KMS-11 (cell line): ENCODE measurements at regions not wholly inside any gene's neighbourhood (a gene's known extent, or its start where the extent isn't known, plus 50 kb on each side); places are given as distances from the start of the nearest gene placed in this dataset.

ENCODE experiments used
- H2AFZ ChIP-seq: fragments of 200-600 bp; sonication (generic); 2 replicates; pipeline ENCODE4 v1.6.1; 2016; ENCODE audit warnings: antibody characterized with exemption, mixed run types, low read depth
- H3K27ac ChIP-seq: fragments of 200-600 bp; sonication (generic); 2 replicates; pipeline ENCODE4 v1.6.1; 2016; ENCODE audit warnings: mild to moderate bottlenecking, mixed run types
- H3K27me3 ChIP-seq: fragments of 200-600 bp; sonication (generic); 2 replicates; pipeline ENCODE4 v1.6.1; 2017; ENCODE audit warnings: mild to moderate bottlenecking, low read depth, mixed run types, moderate library complexity; ENCODE audit not compliant: insufficient read depth
- H3K36me3 ChIP-seq: fragments of 200-600 bp; sonication (generic); 2 replicates; pipeline ENCODE4 v1.6.1; 2017; ENCODE audit warnings: mild to moderate bottlenecking, mixed run types; ENCODE audit not compliant: insufficient read depth
- H3K4me1 ChIP-seq: fragments of 200-600 bp; sonication (generic); 2 replicates; pipeline ENCODE4 v1.6.1; 2016; ENCODE audit warnings: mild to moderate bottlenecking, low read depth, mixed run types; ENCODE audit not compliant: poor library complexity, severe bottlenecking
- H3K4me2 ChIP-seq: fragments of 200-600 bp; sonication (generic); 2 replicates; pipeline ENCODE4 v1.7.0; 2016; ENCODE audit warnings: mild to moderate bottlenecking, mixed run types
- H3K4me3 ChIP-seq: fragments of 200-600 bp; sonication (generic); IDR thresholded peaks from 2 replicates; pipeline ENCODE4 v1.6.1; 2017; ENCODE audit warnings: low read depth, low read length, mixed read lengths; ENCODE audit not compliant: insufficient read depth
- H3K79me2 ChIP-seq: fragments of 200-600 bp; sonication (generic); 2 replicates; pipeline ENCODE4 v1.6.1; 2016; ENCODE audit warnings: low read depth, mixed run types; ENCODE audit not compliant: insufficient read depth
- H3K9ac ChIP-seq: fragments of 200-600 bp; sonication (generic); 2 replicates; pipeline ENCODE4 v1.6.1; 2016; ENCODE audit warnings: mild to moderate bottlenecking, mixed run types
- H4K20me1 ChIP-seq: fragments of 200-600 bp; sonication (generic); 2 replicates; pipeline ENCODE4 v1.6.1; 2016; ENCODE audit warnings: mild to moderate bottlenecking, mixed run types; ENCODE audit not compliant: insufficient read depth
- TF ChIP-seq, protein P1 (sequence below): fragments of 200-600 bp; sonication (generic); conservative IDR thresholded peaks from 2 replicates; pipeline ENCODE4 v1.6.1; 2017; ENCODE audit warnings: low read depth, mild to moderate bottlenecking, antibody characterized with exemption, low read length, moderate library complexity, mixed read lengths

DNA sequence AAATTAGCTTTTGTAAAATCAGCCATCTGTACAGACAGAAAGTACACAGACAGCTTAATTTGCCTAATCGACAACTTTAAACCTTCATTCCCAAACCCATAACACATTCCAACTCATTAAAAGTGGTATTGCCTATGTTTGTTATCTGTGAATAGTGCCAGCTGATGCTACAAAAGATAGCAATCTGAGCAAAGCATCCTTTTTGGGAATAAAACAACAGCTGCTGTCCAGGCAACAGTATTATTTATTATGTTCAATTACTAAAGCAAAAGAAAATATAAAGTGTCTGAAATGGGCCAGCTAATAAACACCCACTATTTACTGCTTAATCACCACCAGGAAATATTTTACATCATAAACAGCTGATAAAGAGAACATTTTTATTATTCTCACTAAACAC, 134.8 kb upstream of the ABI3BP start:
- no peak overlapping the region for H3K4me3 ChIP-seq
- no peak overlapping the region for H3K27ac ChIP-seq
- peaks cover 6% of the 10 kb centered on the region for H3K4me1 ChIP-seq
- TF ChIP-seq, protein P1, sequence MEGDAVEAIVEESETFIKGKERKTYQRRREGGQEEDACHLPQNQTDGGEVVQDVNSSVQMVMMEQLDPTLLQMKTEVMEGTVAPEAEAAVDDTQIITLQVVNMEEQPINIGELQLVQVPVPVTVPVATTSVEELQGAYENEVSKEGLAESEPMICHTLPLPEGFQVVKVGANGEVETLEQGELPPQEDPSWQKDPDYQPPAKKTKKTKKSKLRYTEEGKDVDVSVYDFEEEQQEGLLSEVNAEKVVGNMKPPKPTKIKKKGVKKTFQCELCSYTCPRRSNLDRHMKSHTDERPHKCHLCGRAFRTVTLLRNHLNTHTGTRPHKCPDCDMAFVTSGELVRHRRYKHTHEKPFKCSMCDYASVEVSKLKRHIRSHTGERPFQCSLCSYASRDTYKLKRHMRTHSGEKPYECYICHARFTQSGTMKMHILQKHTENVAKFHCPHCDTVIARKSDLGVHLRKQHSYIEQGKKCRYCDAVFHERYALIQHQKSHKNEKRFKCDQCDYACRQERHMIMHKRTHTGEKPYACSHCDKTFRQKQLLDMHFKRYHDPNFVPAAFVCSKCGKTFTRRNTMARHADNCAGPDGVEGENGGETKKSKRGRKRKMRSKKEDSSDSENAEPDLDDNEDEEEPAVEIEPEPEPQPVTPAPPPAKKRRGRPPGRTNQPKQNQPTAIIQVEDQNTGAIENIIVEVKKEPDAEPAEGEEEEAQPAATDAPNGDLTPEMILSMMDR: no peak
- no peaks in the 10 kb centered on the region for H3K79me2 ChIP-seq
- no peak overlapping the region for H3K4me2 ChIP-seq
- no peaks in the 10 kb centered on the region for H4K20me1 ChIP-seq
- H3K27me3 ChIP-seq: no peaks in the 10 kb centered on the region; the same call in 1 of the 2 replicates
- no peak overlapping the region for H3K9ac ChIP-seq
- H2AFZ ChIP-seq: no peak overlapping the region
- no peaks in the 10 kb centered on the region for H3K36me3 ChIP-seq

GRCh38 chr3:101124125-101124524, 130.9 kb upstream of the ABI3BP start:
- H4K20me1 ChIP-seq: no peaks in the 10 kb centered on the region
- no peak overlapping the region for H2AFZ ChIP-seq
- H3K27ac ChIP-seq: no peak overlapping the region
- no peaks in the 10 kb centered on the region for H3K27me3 ChIP-seq
- TF ChIP-seq, protein P1: no peak
- H3K4me1 ChIP-seq: no peaks in the 10 kb centered on the region
- no peak overlapping the region for H3K4me2 ChIP-seq
- H3K4me3 ChIP-seq: no peak overlapping the region
- H3K9ac ChIP-seq: no peak overlapping the region
- H3K36me3 ChIP-seq: no peaks in the 10 kb centered on the region
- no peaks in the 10 kb centered on the region for H3K79me2 ChIP-seq

DNA sequence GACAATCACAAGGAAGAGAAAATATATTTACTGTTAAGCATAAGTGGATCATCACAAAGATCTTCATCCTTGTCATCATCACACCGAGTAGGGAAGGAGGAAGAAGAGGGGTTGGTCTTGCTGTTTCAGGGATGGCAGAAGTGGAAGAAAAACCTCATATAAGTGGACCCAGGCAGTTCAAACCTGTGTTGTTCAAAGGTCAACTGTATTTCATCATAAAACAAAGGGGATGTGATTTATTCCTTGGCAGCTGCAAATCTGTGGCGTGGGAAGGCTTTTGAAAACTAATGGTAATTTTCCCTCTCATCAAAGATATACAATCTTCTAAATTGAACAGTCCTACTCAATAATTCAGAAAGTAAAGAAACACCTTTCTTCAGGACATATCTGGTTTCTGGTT, 129.9 kb upstream of the ABI3BP start:
- Histone ChIP-seq H3K9ac (no peak overlapping the region), H3K4me3 (no peak overlapping the region), H3K4me2 (no peak overlapping the region), H3K4me1 (no peaks in the 10 kb centered on the region), H3K79me2 (no peaks in the 10 kb centered on the region), H4K20me1 (no peaks in the 10 kb centered on the region), H3K27me3 (no peaks in the 10 kb centered on the region), H2AFZ (no peak overlapping the region), H3K36me3 (no peaks in the 10 kb centered on the region), H3K27ac (no peak overlapping the region)
- TF ChIP-seq, protein P1: no peak

DNA sequence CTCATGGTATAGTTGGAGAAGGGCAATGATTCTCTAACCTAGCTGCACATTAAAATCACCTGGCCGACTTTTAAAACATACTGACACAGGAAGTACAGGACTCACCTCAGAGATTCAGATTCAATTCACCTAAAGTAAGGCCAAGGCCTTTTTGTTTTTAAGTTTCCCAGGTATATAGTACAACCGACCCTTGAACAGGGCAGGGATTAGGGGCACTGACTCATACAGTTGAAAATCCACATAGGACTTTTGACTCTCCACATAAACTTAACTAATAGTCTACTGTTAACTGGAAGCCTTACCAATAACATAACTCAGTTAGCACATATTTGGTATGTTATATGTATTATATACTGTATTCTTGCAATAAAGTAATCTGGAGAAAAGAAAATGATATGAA, 129.5 kb upstream of the ABI3BP start:
- Histone ChIP-seq H4K20me1 (no peaks in the 10 kb centered on the region), H3K4me2 (no peak overlapping the region), H3K79me2 (no peaks in the 10 kb centered on the region), H3K27ac (no peak overlapping the region), H3K36me3 (no peaks in the 10 kb centered on the region), H3K9ac (no peak overlapping the region), H3K27me3 (no peaks in the 10 kb centered on the region), H3K4me1 (no peaks in the 10 kb centered on the region), H3K4me3 (no peak overlapping the region), H2AFZ (no peak overlapping the region)
- TF ChIP-seq, protein P1: no peak
